ENCODE measurements at regions not wholly inside any gene's neighbourhood (a gene's known extent, or its start where the extent isn't known, plus 50 kb on each side); places are given as distances from the start of the nearest gene placed in this dataset.

- TF ChIP-seq CTCF (conservative IDR thresholded peaks at IDR 0.05; ENCODE audit: low read depth, low read length): no peak
- DNase-seq (ENCODE audit: low read depth): no peak
- no peak overlapping the region for H3K4me3 ChIP-seq (ENCODE audit: low read depth, low read length)
These were observed 620.7 kb upstream of the ZEB2 start for GRCh38 chr2:145140658-145141057.

- no peak for DNase-seq (ENCODE audit: low read depth)
- TF ChIP-seq CTCF (conservative IDR thresholded peaks at IDR 0.05; ENCODE audit: low read depth, low read length): no peak
- H3K4me3 ChIP-seq (ENCODE audit: low read depth, low read length): no peak overlapping the region
These were observed 618.7 kb upstream of the ZEB2 start for GRCh38 chr2:145138626-145139025.

- H3K4me3 ChIP-seq (ENCODE audit: low read depth, low read length): no peak overlapping the region
- TF ChIP-seq CTCF (conservative IDR thresholded peaks at IDR 0.05; ENCODE audit: low read depth, low read length): no peak
- DNase-seq (ENCODE audit: low read depth): no peak
These were observed 618.0 kb upstream of the ZEB2 start for GRCh38 chr2:145137901-145138300.

- no peak for TF ChIP-seq CTCF (conservative IDR thresholded peaks at IDR 0.05; ENCODE audit: low read depth, low read length)
- no peak overlapping the region for H3K4me3 ChIP-seq (ENCODE audit: low read depth, low read length)
- DNase-seq (ENCODE audit: low read depth): no peak
These were observed 617.3 kb upstream of the ZEB2 start for GRCh38 chr2:145137211-145137610.

- TF ChIP-seq CTCF (conservative IDR thresholded peaks at IDR 0.05; ENCODE audit: low read depth, low read length): no peak
- no peak for DNase-seq (ENCODE audit: low read depth)
- no peak overlapping the region for H3K4me3 ChIP-seq (ENCODE audit: low read depth, low read length)
These were observed 616.8 kb upstream of the ZEB2 start for GRCh38 chr2:145136702-145137101.

DNA sequence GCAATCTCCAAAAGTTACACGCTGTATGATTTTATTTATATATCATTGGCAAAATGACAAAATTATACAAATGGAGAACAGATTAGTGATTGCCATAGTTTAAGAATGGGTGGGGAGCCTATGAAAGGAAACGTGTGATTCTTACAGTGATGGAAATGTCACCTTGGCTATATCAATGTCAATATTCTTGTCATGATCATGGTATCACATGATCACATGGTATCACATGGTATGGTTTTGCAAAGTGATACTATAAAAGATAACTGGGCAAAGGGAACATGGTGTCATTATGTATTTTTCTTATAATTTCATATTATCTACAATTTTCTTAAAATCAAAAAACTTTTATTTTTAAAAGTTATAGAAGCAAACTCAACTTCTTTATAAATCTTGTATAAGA, 606.2 kb upstream of the ZEB2 start:
- H3K4me3 ChIP-seq (ENCODE audit: low read depth, low read length): no peak overlapping the region
- no peak for TF ChIP-seq CTCF (conservative IDR thresholded peaks at IDR 0.05; ENCODE audit: low read depth, low read length)
- no peak for DNase-seq (ENCODE audit: low read depth)

- no peak for DNase-seq (ENCODE audit: low read depth)
- no peak for TF ChIP-seq CTCF (conservative IDR thresholded peaks at IDR 0.05; ENCODE audit: low read depth, low read length)
These were observed 604.2 kb upstream of the ZEB2 start for GRCh38 chr2:145124085-145124484.

More at GRCh38 chr2:145124085-145124484, 604.2 kb upstream of the ZEB2 start:
- H3K4me3 ChIP-seq (ENCODE audit: low read depth, low read length): no peak overlapping the region
